Fibroblast of skin of right biceps (primary cell): ENCODE measurements at regions not wholly inside any gene's neighbourhood (a gene's known extent, or its start where the extent isn't known, plus 50 kb on each side); places are given as distances from the start of the nearest gene placed in this dataset.
A peak's percentile ranks its signal among the peaks of the same experiment; 100 is the strongest.

Experiments
- DNase-seq: peaks from one replicate; pipeline ENCODE4 v3.0.0-alpha.2; 2013

DNA sequence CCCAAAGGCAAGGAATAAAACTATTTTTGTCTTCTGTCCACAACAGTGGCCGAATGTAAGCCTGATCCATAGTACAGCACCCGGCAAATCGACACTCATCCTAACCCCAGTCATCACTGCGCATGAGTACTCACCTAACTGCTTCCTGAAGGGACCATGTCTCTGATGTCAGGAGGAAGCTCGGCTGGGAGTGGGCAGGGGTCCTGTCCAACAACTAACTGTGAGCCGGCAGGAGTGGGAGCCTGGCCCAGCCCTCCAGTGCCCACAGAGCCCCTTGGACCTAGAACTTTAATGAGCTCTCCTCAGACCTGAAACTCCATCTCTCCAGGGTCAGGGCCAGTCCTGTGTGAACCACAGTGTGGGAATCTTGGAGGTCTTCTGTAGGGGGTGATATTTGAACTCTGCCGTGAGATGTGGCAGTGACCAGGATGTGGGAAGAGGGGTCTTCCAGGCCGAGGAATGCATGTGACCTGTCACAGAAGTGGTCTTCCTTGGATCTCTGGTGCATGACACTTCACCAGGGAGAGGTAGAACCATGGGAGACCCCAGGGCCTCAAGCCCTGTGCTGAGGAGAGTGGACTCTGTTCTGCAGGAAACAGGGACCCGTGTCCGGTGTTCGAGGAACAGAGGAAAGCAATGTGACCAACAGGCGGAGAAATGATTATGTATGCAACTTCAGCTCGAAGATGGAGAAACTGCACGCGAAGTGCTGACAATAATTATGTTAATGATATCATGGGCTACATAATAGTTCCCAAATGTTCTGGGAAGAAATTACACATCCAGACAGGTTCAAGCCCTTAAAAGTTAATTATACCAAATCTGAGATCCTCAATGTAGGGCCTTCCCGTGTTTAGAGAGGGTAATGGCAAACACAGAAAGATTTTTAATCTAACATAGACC is 240.1 kb upstream of the HDAC4 start:
- DNase-seq: no peak

GRCh38 chr2:239640210-239640609 is 239.4 kb upstream of the HDAC4 start:
- DNase-seq: no peak

GRCh38 chr2:239639421-239640185 is 238.8 kb upstream of the HDAC4 start:
- DNase-seq: no peak

- DNase-seq: no peak
These were observed 237.6 kb upstream of the HDAC4 start for GRCh38 chr2:239638376-239638775.

DNA sequence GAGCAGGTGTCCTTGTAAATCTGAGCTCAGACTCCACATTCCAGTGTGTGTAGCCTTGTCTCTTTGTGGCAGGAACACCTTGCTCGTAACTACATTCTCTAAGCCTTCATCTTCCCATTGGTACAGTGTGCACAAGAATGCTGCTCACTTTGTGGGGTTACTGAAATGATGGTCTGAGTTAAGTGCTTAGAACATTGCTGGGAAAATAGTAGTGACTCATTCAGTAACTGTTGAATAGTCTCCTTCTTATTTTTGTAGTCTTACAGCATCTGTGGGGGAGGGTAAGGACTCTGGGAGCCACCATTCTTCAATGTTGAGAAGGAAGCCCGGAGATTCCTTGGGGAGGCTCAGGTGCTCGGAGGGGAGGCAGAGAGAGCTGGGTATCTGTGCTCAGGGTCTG is 236.0 kb upstream of the HDAC4 start:
- DNase-seq: peak; percentile 12

GRCh38 chr2:239634769-239635168 is 233.9 kb upstream of the HDAC4 start:
- no peak for DNase-seq

GRCh38 chr2:239630618-239631286 is 229.9 kb upstream of the HDAC4 start:
- DNase-seq: peak; percentile 78

- peak; percentile 43 for DNase-seq
These were observed 229.3 kb upstream of the HDAC4 start for GRCh38 chr2:239629926-239630617.

- DNase-seq: peak; percentile 22
These were observed 226.3 kb upstream of the HDAC4 start for GRCh38 chr2:239626961-239627592.

DNA sequence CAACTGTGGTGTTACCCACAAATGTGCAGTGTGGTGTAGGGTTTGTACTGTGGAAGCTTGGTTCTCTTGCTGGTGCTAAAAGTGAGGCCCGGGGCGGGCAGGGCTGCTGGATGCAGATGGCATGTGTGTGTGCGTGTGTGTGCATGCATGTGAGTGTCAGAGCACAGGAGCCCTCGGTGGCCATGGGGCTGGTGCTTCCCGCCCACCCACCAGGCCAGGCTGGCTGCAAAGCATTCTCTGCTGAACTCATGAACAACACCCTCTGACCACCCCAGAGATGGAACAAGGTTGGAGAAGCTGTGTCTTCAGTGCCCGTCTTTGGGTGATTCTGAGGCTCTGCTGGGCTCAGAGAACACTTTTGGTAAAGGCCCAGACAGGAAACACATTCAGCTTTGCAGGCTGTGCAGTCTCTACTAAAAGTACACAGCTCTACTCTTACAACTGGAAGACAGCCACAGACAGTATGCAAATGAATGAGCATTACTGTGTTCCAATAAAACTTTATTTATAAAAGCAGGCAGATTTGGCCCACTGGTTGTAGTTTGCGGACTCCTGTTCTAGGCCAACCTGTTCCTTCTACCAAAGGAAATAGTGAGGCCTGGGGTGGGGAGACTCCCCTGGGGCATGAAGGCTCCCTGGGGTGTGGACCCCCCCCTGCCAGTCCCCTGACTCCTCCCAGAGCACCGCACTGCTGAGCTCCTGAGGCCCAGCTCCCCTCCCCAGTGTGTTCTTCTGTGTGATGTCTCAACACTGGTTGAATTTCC is 225.3 kb upstream of the HDAC4 start:
- DNase-seq: no peak

DNA sequence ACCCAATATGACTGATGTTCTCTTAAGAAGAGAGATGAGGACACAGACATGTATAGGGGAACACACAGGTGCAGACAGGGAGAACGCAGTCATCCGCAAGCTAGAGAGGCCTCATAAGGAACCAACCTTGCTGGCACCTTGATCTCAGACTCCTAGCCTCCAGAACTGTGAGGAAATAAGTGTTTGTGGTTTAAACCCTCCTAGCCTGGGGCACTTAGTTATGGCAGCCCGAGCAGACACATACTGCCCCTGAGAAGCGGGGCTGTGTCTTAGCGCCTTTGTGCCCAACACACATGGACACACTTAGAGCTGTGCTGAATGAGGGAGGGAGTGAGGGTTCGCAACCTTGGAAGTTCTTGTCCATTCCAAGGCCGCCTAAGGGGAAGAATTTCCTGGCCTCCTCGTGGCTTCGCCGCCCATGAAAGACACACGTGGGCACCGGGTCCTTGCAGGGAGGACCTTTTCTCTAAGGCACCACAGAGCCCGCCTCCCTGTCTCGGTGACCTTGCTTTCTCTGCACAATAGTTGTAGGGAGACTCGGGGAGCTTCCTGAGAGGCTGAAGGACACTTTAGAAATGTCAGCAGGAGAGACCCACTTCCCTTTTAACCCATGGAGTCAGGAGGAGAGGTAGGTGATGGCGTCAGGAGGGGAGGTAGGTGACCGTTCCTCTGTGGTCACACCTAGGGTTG is 224.5 kb upstream of the HDAC4 start:
- DNase-seq: no peak

DNA sequence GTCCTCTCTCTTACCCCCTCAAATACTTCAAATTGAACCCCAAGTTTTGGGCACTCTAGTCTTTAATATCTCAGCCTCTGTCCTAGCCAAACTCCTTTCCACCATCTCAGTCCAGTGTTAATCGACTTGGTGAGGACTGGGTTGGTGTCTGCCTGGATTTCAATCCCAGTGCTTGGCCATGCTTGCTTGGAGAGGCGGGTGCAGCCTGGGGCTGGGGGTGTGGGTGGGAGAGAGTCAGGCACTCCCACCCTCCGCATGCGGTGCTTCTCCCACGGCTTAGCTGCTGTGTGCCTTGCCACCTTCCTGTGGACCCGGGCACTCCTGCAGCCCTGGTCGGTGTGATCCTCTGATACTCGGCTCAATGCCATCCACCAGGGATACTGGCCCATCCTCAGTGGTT is 220.8 kb upstream of the HDAC4 start:
- no peak for DNase-seq

DNA sequence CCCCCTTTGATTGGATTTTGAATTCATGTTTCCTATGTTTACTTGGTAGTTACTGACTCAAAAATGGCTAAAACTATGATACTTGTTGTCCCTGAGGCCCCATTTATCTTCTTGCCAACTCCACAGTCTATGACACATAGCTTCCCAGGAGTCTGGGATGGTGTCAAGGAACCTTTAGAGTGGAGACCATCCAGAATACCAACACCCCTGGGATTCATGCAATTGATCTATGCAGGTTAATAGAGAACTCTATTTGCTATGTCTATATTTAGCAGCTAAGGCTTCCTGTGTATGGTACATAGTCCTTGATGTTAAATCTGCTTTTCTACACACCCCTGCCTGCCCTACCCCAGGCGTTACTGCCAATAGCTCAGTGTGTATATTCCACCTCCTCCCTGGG is 218.5 kb upstream of the HDAC4 start:
- no peak for DNase-seq

- no peak for DNase-seq
These were observed 215.9 kb upstream of the HDAC4 start for GRCh38 chr2:239616729-239617128.

DNA sequence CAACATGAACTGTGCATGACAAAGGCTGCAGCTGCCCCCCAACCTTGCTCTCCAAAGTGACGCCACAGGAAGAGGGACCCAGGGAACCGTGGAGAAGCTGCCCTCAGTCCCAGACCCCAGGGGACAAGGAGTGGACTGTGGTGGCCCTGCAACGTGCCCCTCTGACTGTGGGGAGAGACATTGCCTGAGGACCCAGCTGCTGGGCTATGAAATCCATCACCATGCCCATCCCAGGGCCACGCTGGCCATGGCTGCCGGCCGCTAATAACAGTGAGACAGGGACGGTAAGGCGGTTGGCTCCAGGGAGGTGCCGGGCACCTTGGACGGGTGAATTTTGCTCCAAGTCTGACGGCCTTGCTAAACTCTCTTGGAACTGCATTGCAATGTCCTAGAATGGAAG is 211.3 kb upstream of the HDAC4 start:
- no peak for DNase-seq

DNA sequence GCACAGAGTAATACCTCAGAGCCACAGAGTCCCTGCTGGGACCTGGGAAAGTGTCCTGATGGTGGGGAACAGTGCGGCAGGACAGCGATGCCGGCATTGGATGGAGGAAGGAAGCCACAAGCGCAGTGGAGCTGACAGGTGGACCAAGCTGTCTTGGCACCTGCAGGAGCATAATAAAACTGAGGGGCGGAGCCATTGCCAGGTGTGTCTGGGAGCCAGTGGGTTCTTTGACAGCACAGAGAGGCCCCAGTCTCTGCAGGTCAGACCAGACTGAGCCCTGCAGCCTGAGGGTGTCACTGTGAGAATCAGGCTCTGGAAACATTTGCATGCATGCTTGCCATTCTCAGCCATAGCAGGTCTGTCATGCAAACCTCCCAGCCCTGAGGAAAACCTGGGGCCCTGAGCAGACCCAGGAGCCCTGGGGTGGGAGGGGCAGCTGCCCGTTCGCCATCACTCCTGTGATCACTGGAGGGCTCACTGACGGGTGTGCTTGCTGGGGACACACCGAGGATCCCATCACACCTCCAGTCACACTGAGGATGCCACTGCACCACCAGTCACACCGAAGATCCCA is 210.5 kb upstream of the HDAC4 start:
- no peak for DNase-seq

- DNase-seq: no peak
These were observed 209.8 kb upstream of the HDAC4 start for GRCh38 chr2:239610457-239611221.

GRCh38 chr2:239609607-239610310 is 208.9 kb upstream of the HDAC4 start:
- no peak for DNase-seq

- no peak for DNase-seq
These were observed 208.3 kb upstream of the HDAC4 start for GRCh38 chr2:239609162-239609561.
